ENCODE measurements at regions not wholly inside any gene's neighbourhood (a gene's known extent, or its start where the extent isn't known, plus 50 kb on each side); places are given as distances from the start of the nearest gene placed in this dataset.

DNA sequence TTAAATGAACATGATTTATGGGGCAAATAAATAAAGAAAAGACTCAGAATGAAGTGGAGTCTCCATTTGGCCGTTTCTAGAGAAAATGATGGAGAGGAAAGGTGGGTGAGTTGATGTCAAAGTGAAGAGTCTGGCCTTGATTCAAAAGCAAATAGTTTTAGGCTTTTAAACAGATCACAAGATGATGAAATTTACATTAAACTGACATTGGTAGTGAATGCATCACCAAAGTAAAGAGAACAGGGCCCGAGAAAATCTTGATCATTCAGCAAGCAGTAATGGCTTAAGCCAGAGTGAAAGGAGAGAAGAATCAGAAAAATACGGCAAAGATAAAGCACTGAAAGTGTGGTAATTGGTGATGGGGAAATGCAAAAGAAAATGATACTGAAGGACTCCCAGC lies 460.0 kb upstream of the SGCD start:
- TF ChIP-seq, protein P1, sequence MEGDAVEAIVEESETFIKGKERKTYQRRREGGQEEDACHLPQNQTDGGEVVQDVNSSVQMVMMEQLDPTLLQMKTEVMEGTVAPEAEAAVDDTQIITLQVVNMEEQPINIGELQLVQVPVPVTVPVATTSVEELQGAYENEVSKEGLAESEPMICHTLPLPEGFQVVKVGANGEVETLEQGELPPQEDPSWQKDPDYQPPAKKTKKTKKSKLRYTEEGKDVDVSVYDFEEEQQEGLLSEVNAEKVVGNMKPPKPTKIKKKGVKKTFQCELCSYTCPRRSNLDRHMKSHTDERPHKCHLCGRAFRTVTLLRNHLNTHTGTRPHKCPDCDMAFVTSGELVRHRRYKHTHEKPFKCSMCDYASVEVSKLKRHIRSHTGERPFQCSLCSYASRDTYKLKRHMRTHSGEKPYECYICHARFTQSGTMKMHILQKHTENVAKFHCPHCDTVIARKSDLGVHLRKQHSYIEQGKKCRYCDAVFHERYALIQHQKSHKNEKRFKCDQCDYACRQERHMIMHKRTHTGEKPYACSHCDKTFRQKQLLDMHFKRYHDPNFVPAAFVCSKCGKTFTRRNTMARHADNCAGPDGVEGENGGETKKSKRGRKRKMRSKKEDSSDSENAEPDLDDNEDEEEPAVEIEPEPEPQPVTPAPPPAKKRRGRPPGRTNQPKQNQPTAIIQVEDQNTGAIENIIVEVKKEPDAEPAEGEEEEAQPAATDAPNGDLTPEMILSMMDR (IDR thresholded peaks at IDR 0.05; ENCODE audit: insufficient read depth, low read depth, low read length): no peak
- no peak for TF ChIP-seq EZH2 (IDR thresholded peaks at IDR 0.05; ENCODE audit: insufficient read depth, low read length)
- FAIRE-seq (no peak), DNase-seq (ENCODE audit: low read depth) (no peak)
- Histone ChIP-seq H3K36me3 (ENCODE audit: insufficient read depth, low read length) (no peaks in the 10 kb centered on the region), H3K27me3 (ENCODE audit: insufficient read depth, low read length) (no peaks in the 10 kb centered on the region), H3K4me1 (ENCODE audit: insufficient read depth, low read length) (no peaks in the 10 kb centered on the region), H4K20me1 (ENCODE audit: insufficient read depth, low read length) (no peaks in the 10 kb centered on the region), H3K27ac (ENCODE audit: low read depth, low read length) (no peak overlapping the region), H2AFZ (ENCODE audit: low read depth, low read length) (no peak overlapping the region), H3K9ac (ENCODE audit: low read length) (no peak overlapping the region), H3K79me2 (ENCODE audit: insufficient read depth, low read length) (no peaks in the 10 kb centered on the region), H3K9me3 (ENCODE audit: insufficient read depth, low read depth, low read length) (no peaks in the 10 kb centered on the region), H3K4me3 (ENCODE audit: insufficient read depth, low read depth, low read length) (no peak overlapping the region), H3K4me2 (ENCODE audit: low read length) (no peak overlapping the region)
- Mint-ChIP-seq H3K36me3 (ENCODE audit: low read depth, unreplicated experiment) (no peaks in the 10 kb centered on the region), H3K4me3 (ENCODE audit: unreplicated experiment) (no peak overlapping the region), H3K27ac (ENCODE audit: unreplicated experiment) (no peak overlapping the region), H3K9me3 (ENCODE audit: unreplicated experiment) (no peaks in the 10 kb centered on the region), H3K4me1 (ENCODE audit: low read depth, unreplicated experiment) (no peaks in the 10 kb centered on the region), H3K27me3 (ENCODE audit: low read depth, unreplicated experiment) (no peaks in the 10 kb centered on the region)

DNA sequence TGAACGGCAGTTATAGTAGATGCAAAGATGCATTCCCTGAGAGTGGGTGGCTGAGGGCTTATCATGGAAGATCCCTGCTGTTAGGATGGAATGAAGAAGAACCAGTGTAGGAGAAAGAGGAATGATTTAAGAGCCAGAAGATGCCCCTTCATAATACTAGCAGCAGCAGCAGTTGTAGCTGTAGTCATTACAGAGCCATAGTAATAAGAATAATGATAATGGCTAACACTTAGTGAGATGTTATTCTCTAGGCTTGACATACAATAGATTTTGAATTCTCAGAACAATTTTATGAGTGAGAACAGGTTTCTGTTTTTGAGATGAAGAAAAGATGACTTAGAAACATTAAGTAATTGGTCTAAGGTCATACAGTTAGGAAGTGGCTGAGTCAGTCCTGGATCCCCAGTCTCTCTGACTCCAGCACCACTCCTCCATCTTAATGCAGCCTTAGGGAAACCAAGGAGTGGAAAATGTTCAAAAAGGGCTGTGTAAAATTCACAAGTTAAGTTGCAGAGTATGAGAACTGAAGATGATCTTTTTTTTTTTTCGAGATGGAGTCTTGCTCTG lies 459.4 kb upstream of the SGCD start:
- DNase-seq (ENCODE audit: low read depth): no peak
- H3K27me3 Mint-ChIP-seq (ENCODE audit: low read depth, unreplicated experiment): no peaks in the 10 kb centered on the region
- H3K27ac Mint-ChIP-seq (ENCODE audit: unreplicated experiment): no peak overlapping the region
- H3K4me3 Mint-ChIP-seq (ENCODE audit: unreplicated experiment): no peak overlapping the region
- Histone ChIP-seq H3K9ac (ENCODE audit: low read length) (no peak overlapping the region), H3K36me3 (ENCODE audit: insufficient read depth, low read length) (no peaks in the 10 kb centered on the region), H3K4me3 (ENCODE audit: insufficient read depth, low read depth, low read length) (no peak overlapping the region), H2AFZ (ENCODE audit: low read depth, low read length) (no peak overlapping the region), H3K27me3 (ENCODE audit: insufficient read depth, low read length) (no peaks in the 10 kb centered on the region), H3K4me2 (ENCODE audit: low read length) (no peak overlapping the region), H3K4me1 (ENCODE audit: insufficient read depth, low read length) (no peaks in the 10 kb centered on the region), H3K9me3 (ENCODE audit: insufficient read depth, low read depth, low read length) (no peaks in the 10 kb centered on the region), H3K79me2 (ENCODE audit: insufficient read depth, low read length) (no peaks in the 10 kb centered on the region), H4K20me1 (ENCODE audit: insufficient read depth, low read length) (no peaks in the 10 kb centered on the region), H3K27ac (ENCODE audit: low read depth, low read length) (no peak overlapping the region)
- no peaks in the 10 kb centered on the region for H3K9me3 Mint-ChIP-seq (ENCODE audit: unreplicated experiment)
- TF ChIP-seq, protein P1 (IDR thresholded peaks at IDR 0.05; ENCODE audit: insufficient read depth, low read depth, low read length): no peak
- no peak for TF ChIP-seq EZH2 (IDR thresholded peaks at IDR 0.05; ENCODE audit: insufficient read depth, low read length)
- H3K36me3 Mint-ChIP-seq (ENCODE audit: low read depth, unreplicated experiment): no peaks in the 10 kb centered on the region
- no peaks in the 10 kb centered on the region for H3K4me1 Mint-ChIP-seq (ENCODE audit: low read depth, unreplicated experiment)
- FAIRE-seq: no peak

DNA sequence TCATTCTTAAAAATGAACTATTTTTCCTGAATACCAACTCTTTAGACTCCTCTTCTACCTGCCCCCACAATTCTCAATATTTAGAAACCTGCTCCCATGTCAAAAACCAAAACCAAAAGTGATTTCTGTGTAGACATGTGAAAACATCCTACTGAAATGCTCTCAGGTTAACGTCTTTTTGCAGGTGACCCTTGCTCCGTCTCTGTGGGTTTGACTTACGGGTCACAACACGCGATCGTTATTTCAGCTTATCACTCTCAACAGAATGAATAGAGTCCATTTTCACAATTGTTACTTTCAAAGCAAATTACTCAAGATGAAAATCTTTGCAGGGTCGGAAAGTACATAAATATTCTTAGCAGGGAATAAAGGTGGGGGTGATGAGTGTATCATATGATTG lies 456.3 kb upstream of the SGCD start:
- no peaks in the 10 kb centered on the region for H4K20me1 ChIP-seq (ENCODE audit: insufficient read depth, low read length)
- Mint-ChIP-seq H3K9me3 (ENCODE audit: unreplicated experiment) (no peaks in the 10 kb centered on the region), H3K4me3 (ENCODE audit: unreplicated experiment) (no peak overlapping the region), H3K36me3 (ENCODE audit: low read depth, unreplicated experiment) (no peaks in the 10 kb centered on the region), H3K27ac (ENCODE audit: unreplicated experiment) (no peak overlapping the region), H3K27me3 (ENCODE audit: low read depth, unreplicated experiment) (no peaks in the 10 kb centered on the region), H3K4me1 (ENCODE audit: low read depth, unreplicated experiment) (no peaks in the 10 kb centered on the region)
- no peaks in the 10 kb centered on the region for H3K79me2 ChIP-seq (ENCODE audit: insufficient read depth, low read length)
- no peak overlapping the region for H2AFZ ChIP-seq (ENCODE audit: low read depth, low read length)
- H3K4me2 ChIP-seq (ENCODE audit: low read length): no peak overlapping the region
- H3K27me3 ChIP-seq (ENCODE audit: insufficient read depth, low read length): no peaks in the 10 kb centered on the region
- H3K4me1 ChIP-seq (ENCODE audit: insufficient read depth, low read length): no peaks in the 10 kb centered on the region
- no peak overlapping the region for H3K9ac ChIP-seq (ENCODE audit: low read length)
- no peaks in the 10 kb centered on the region for H3K9me3 ChIP-seq (ENCODE audit: insufficient read depth, low read depth, low read length)
- no peak overlapping the region for H3K4me3 ChIP-seq (ENCODE audit: insufficient read depth, low read depth, low read length)
- TF ChIP-seq, protein P1 (IDR thresholded peaks at IDR 0.05; ENCODE audit: insufficient read depth, low read depth, low read length): no peak
- TF ChIP-seq EZH2 (IDR thresholded peaks at IDR 0.05; ENCODE audit: insufficient read depth, low read length): no peak
- FAIRE-seq: no peak
- no peak overlapping the region for H3K27ac ChIP-seq (ENCODE audit: low read depth, low read length)
- DNase-seq (ENCODE audit: low read depth): no peak
- H3K36me3 ChIP-seq (ENCODE audit: insufficient read depth, low read length): no peaks in the 10 kb centered on the region

Data from astrocyte (in vitro differentiated cells and primary cell).